Activated CD4-positive, alpha-beta T cell treated with anti-CD3 and anti-CD28 coated beads, Interleukin-2, amount 10 ng/mL, durations not matched to agents 7 days and 5 days (primary cell): ENCODE measurements at regions not wholly inside any gene's neighbourhood (a gene's known extent, or its start where the extent isn't known, plus 50 kb on each side); places are given as distances from the start of the nearest gene placed in this dataset.
"Not testable (repeated sequence)": the region's sequence is repeated elsewhere in the genome, so short reads cannot be mapped to it uniquely, and the experiment has no call there.

ENCODE experiments used
- CTCF ChIA-PET: fragments of 350-600 bp; sonication (Branson Sonifier 250); formaldehyde crosslinking; loops from one replicate; lab custom pipeline; 2021; ENCODE audit warnings: antibody characterized with exemption; lab: Charles Lee
- POLR2A ChIA-PET: fragments of 350-600 bp; sonication (Branson Sonifier 250); formaldehyde crosslinking; loops from one replicate; lab custom pipeline; 2021; ENCODE audit warnings: antibody characterized with exemption; lab: Charles Lee
- DNase-seq: peaks from one replicate; pipeline ENCODE4 v3.0.0-alpha.2; 2020
- H3K27ac Mint-ChIP-seq: one replicate; pipeline ENCODE4 v1.8.0; 2021; ENCODE audit warnings: mild to moderate bottlenecking, moderate library complexity, mixed read lengths
- H3K27me3 Mint-ChIP-seq: one replicate; pipeline ENCODE4 v1.8.0; 2021; ENCODE audit warnings: mixed read lengths
- H3K36me3 Mint-ChIP-seq: one replicate; pipeline ENCODE4 v1.8.0; 2021; ENCODE audit warnings: low read depth, mixed read lengths
- H3K4me1 Mint-ChIP-seq: one replicate; pipeline ENCODE4 v1.8.0; 2021; ENCODE audit warnings: mixed read lengths
- H3K4me3 Mint-ChIP-seq: one replicate; pipeline ENCODE4 v1.8.0; 2021; ENCODE audit warnings: mild to moderate bottlenecking, moderate library complexity, mixed read lengths
- H3K9me3 Mint-ChIP-seq: one replicate; pipeline ENCODE4 v1.8.0; 2021; ENCODE audit warnings: mixed read lengths

DNA sequence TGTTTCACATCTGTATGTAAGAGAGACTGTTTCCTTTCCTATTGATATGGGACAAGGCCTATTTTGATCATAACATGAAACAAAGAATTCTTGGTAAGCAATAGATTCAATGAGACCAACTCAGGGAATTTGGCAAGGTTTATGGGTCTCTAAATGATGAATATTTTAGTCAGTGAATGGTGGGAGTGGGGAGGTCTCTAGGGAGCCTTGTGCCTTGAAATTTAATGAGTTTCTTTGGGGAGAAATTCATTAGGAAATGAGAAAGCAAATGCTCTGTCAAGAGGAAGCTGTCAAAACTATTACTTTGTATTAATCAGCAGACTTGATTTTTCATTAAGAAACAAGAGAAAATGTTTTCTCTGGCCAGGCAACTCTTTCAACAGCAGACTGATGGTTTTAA, 921.7 kb upstream of the API5 start:
- CTCF ChIA-PET: no interaction called here
- peaks cover 15% of the 10 kb centered on the region for H3K9me3 Mint-ChIP-seq
- no peaks in the 10 kb centered on the region for H3K36me3 Mint-ChIP-seq
- no peak for DNase-seq
- no peak overlapping the region for H3K4me3 Mint-ChIP-seq
- H3K27ac Mint-ChIP-seq: no peak overlapping the region
- POLR2A ChIA-PET: no interaction called here
- no peaks in the 10 kb centered on the region for H3K27me3 Mint-ChIP-seq
- H3K4me1 Mint-ChIP-seq: no peaks in the 10 kb centered on the region

- POLR2A ChIA-PET: no interaction called here
- Mint-ChIP-seq H3K4me3 (no peak overlapping the region), H3K27ac (no peak overlapping the region), H3K9me3 (peaks cover 9% of the 10 kb centered on the region), H3K27me3 (no peaks in the 10 kb centered on the region), H3K36me3 (no peaks in the 10 kb centered on the region), H3K4me1 (no peaks in the 10 kb centered on the region)
- CTCF ChIA-PET: no interaction called here
- DNase-seq: no peak
These were observed 914.3 kb upstream of the API5 start for GRCh38 chr11:42397483-42397882.

DNA sequence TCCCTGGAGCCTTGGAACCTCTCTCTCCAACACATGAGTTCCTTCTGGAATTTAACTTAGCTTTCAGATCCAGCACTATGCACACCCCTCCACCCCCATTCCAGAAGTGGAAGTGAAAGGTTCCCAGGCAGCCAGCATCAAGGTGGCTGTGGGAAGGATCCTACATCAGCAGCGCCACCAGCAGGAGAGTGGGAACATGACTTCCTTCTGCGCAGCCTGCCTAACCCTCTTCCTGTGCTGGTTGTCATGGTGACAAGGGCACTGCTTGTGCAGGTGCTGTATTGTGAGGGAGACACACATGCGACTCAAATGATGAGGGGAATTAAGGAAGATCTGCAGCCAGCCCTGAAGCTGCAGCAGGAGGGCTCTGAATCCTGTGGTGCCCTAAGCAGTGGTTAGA, 904.5 kb upstream of the API5 start:
- H3K9me3 Mint-ChIP-seq: peaks cover 8% of the 10 kb centered on the region
- DNase-seq: no peak
- ChIA-PET POLR2A (no interaction called here), CTCF (no interaction called here)
- H3K27me3 Mint-ChIP-seq: no peaks in the 10 kb centered on the region
- no peaks in the 10 kb centered on the region for H3K36me3 Mint-ChIP-seq
- H3K4me3 Mint-ChIP-seq: no peak overlapping the region
- no peak overlapping the region for H3K27ac Mint-ChIP-seq
- no peaks in the 10 kb centered on the region for H3K4me1 Mint-ChIP-seq

- ChIA-PET CTCF (no interaction called here), POLR2A (no interaction called here)
- Mint-ChIP-seq H3K4me3 (no peak overlapping the region), H3K4me1 (no peaks in the 10 kb centered on the region), H3K27me3 (no peaks in the 10 kb centered on the region), H3K9me3 (peaks cover 8% of the 10 kb centered on the region), H3K27ac (no peak overlapping the region), H3K36me3 (no peaks in the 10 kb centered on the region)
- DNase-seq: no peak
These were observed 901.4 kb upstream of the API5 start for GRCh38 chr11:42410251-42410955.

DNA sequence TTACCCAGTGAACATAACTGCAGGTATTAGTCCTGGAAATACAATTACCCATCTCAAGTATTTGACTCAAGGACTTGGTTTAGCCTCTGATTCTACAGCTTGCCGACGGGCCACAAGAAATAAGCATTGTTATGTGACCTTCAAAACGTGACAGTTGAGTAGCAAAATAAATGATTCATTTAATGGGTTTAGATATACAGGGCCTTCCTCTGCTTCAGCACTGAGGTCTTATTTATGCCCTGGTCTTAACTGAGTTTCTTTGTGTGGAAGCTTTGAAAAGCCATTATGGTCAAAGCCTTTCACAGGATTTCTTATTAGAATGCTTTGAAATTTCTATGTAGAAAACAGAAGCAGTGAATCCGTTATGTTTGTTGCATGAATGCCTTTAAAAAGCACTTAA, 899.2 kb upstream of the API5 start:
- H3K4me1 Mint-ChIP-seq: no peaks in the 10 kb centered on the region
- no peaks in the 10 kb centered on the region for H3K27me3 Mint-ChIP-seq
- CTCF ChIA-PET: no interaction called here
- peaks cover 1% of the 10 kb centered on the region for H3K9me3 Mint-ChIP-seq
- no peak overlapping the region for H3K4me3 Mint-ChIP-seq
- no peak overlapping the region for H3K27ac Mint-ChIP-seq
- DNase-seq: no peak
- H3K36me3 Mint-ChIP-seq: no peaks in the 10 kb centered on the region
- POLR2A ChIA-PET: no interaction called here

- Mint-ChIP-seq H3K4me1 (no peaks in the 10 kb centered on the region), H3K9me3 (peaks cover 1% of the 10 kb centered on the region), H3K27me3 (no peaks in the 10 kb centered on the region), H3K36me3 (no peaks in the 10 kb centered on the region), H3K4me3 (no peak overlapping the region), H3K27ac (no peak overlapping the region)
- CTCF ChIA-PET: no interaction called here
- POLR2A ChIA-PET: no interaction called here
- DNase-seq: no peak
These were observed 894.1 kb upstream of the API5 start for GRCh38 chr11:42417691-42418090.

- no peaks in the 10 kb centered on the region for H3K27me3 Mint-ChIP-seq
- DNase-seq: no peak
- H3K4me1 Mint-ChIP-seq: no peaks in the 10 kb centered on the region
- H3K9me3 Mint-ChIP-seq: peaks cover 1% of the 10 kb centered on the region
- H3K4me3 Mint-ChIP-seq: no peak overlapping the region
- no peaks in the 10 kb centered on the region for H3K36me3 Mint-ChIP-seq
- ChIA-PET CTCF (no interaction called here), POLR2A (no interaction called here)
- H3K27ac Mint-ChIP-seq: no peak overlapping the region
These were observed 889.7 kb upstream of the API5 start for GRCh38 chr11:42422090-42422489.

- POLR2A ChIA-PET, CTCF ChIA-PET, H3K4me3 Mint-ChIP-seq: not testable (repeated sequence)
These were observed 876.9 kb upstream of the API5 start for GRCh38 chr11:42434911-42435310.

GRCh38 chr11:42444406-42444805, 867.4 kb upstream of the API5 start:
- H3K27me3 Mint-ChIP-seq: no peaks in the 10 kb centered on the region
- H3K4me3 Mint-ChIP-seq: no peak overlapping the region
- no peak for DNase-seq
- ChIA-PET POLR2A (no interaction called here), CTCF (no interaction called here)
- no peaks in the 10 kb centered on the region for H3K36me3 Mint-ChIP-seq
- no peaks in the 10 kb centered on the region for H3K4me1 Mint-ChIP-seq
- peaks cover 12% of the 10 kb centered on the region for H3K9me3 Mint-ChIP-seq
- no peak overlapping the region for H3K27ac Mint-ChIP-seq

More at GRCh38 chr11:42434911-42435310, 876.9 kb upstream of the API5 start:
- DNase-seq, H3K9me3 Mint-ChIP-seq, H3K27me3 Mint-ChIP-seq, H3K27ac Mint-ChIP-seq, H3K4me1 Mint-ChIP-seq, H3K36me3 Mint-ChIP-seq: not testable (repeated sequence)

GRCh38 chr11:42462558-42463310, 849.1 kb upstream of the API5 start:
- Mint-ChIP-seq H3K9me3 (no peaks in the 10 kb centered on the region), H3K27ac (no peak overlapping the region), H3K36me3 (no peaks in the 10 kb centered on the region), H3K4me3 (no peak overlapping the region), H3K4me1 (no peaks in the 10 kb centered on the region), H3K27me3 (no peaks in the 10 kb centered on the region)
- CTCF ChIA-PET: no interaction called here
- DNase-seq: no peak
- POLR2A ChIA-PET: no interaction called here

DNA sequence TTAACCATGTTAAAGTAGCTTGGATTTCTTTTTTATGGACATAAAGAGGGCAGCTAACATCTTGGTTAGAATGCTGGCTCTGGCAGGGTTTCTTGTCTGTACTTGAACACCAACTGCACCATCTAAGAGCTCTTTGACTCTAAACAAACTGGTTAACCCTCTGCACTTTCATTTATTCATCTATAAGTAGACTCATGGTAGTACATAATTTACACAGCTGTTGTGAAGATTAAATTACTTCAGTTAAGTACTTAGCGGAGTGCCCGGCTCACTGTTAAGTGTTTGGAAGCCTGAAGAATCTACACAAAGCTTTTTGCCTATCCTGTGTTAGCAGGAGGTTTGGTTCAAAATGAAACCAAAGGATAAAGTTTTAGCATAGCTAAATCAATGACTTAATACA, 846.2 kb upstream of the API5 start:
- no peaks in the 10 kb centered on the region for H3K9me3 Mint-ChIP-seq
- no peak overlapping the region for H3K4me3 Mint-ChIP-seq
- CTCF ChIA-PET: no interaction called here
- H3K36me3 Mint-ChIP-seq: no peaks in the 10 kb centered on the region
- no peaks in the 10 kb centered on the region for H3K4me1 Mint-ChIP-seq
- no peak overlapping the region for H3K27ac Mint-ChIP-seq
- POLR2A ChIA-PET: no interaction called here
- no peak for DNase-seq
- no peaks in the 10 kb centered on the region for H3K27me3 Mint-ChIP-seq

DNA sequence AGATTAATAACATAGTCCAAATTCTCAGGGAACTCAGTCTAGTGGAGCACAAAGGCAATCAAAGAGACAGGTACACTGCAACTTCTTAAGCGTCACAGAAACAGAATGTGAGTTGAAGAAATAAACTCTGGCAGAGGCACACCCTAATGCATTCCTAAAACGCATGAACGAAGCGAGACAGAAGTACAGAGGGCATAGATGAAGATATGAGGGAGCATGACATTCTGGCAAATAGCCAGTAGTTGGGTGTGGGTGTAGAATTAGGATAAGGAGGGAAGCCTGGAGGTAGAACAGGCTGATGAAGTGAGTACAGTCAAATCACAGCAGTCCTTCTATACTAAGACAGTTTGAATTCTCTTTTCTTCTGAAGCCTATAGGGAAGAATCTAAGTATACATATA, 838.7 kb upstream of the API5 start:
- H3K36me3 Mint-ChIP-seq: no peaks in the 10 kb centered on the region
- H3K9me3 Mint-ChIP-seq: peaks cover 2% of the 10 kb centered on the region
- DNase-seq: no peak
- H3K4me3 Mint-ChIP-seq: no peak overlapping the region
- no peak overlapping the region for H3K27ac Mint-ChIP-seq
- ChIA-PET CTCF (no interaction called here), POLR2A (no interaction called here)
- no peaks in the 10 kb centered on the region for H3K4me1 Mint-ChIP-seq
- no peaks in the 10 kb centered on the region for H3K27me3 Mint-ChIP-seq

- no peak for DNase-seq
- peaks cover 19% of the 10 kb centered on the region for H3K9me3 Mint-ChIP-seq
- H3K27me3 Mint-ChIP-seq: no peaks in the 10 kb centered on the region
- H3K4me3 Mint-ChIP-seq: no peak overlapping the region
- ChIA-PET CTCF (no interaction called here), POLR2A (no interaction called here)
- H3K27ac Mint-ChIP-seq: no peak overlapping the region
- no peaks in the 10 kb centered on the region for H3K36me3 Mint-ChIP-seq
- H3K4me1 Mint-ChIP-seq: no peaks in the 10 kb centered on the region
These were observed 829.0 kb upstream of the API5 start for GRCh38 chr11:42482822-42483221.

GRCh38 chr11:42490506-42490905, 821.3 kb upstream of the API5 start:
- no peaks in the 10 kb centered on the region for H3K27me3 Mint-ChIP-seq
- H3K4me1 Mint-ChIP-seq: no peaks in the 10 kb centered on the region
- CTCF ChIA-PET: no interaction called here
- peaks cover 7% of the 10 kb centered on the region for H3K9me3 Mint-ChIP-seq
- no peak for DNase-seq
- H3K4me3 Mint-ChIP-seq: no peak overlapping the region
- POLR2A ChIA-PET: no interaction called here
- no peak overlapping the region for H3K27ac Mint-ChIP-seq
- H3K36me3 Mint-ChIP-seq: no peaks in the 10 kb centered on the region
